Stimulated activated CD4-positive, alpha-beta T cell treated with anti-CD3 and anti-CD28 coated beads, Interleukin-1b, Interleukin-23, amount 100 ng/mL, for 24 hours (primary cell): ENCODE measurements at regions not wholly inside any gene's neighbourhood (a gene's known extent, or its start where the extent isn't known, plus 50 kb on each side); places are given as distances from the start of the nearest gene placed in this dataset.

Experiments used
- DNase-seq, 4 experiments: peaks; one replicate each; pipeline ENCODE4 v3.0.0-alpha.2; 2020; ENCODE audit warnings: low read depth in 4 of 4, low spot score in 1 of 4

DNA sequence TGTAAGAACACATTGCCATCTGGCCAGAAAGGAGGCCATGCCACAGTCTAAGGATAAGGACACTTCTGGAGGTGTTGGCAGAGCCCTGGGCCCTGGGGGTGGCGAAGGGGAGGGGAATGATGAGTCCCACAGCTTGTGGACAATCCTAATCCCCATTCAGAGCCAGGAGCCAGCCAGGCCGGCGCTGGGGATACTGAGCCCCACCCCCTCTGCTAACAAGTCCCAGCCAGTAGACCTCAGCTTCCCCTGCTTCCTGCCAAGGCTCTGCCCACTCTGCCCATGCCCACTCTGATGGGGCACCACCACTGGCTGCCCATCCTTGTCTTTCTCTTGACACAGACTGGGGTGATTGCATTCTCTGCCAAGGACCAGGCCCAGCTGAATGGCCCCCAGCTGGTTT lies 71.9 kb downstream of the NAV1 start:
- no peak for DNase-seq

DNA sequence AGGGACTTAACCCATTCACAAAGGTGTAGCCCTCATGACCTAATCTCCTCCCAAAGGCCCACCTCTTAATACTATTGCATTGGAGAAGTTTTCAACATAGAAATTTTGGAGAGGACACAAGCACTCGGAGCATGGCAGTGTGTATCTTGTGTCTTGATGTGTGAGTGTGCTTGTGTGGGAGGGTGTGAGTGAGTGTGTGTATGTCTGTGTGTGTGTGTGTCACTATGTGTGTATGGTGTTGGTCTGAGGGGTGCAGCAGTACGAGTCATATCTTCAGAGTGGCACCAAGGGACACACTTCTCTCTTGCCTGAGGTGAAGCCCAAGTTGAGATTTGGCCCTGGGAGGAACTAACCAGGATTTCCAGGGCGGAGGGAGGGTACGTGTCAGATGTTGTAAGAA lies 73.7 kb downstream of the NAV1 start:
- no peak for DNase-seq

DNA sequence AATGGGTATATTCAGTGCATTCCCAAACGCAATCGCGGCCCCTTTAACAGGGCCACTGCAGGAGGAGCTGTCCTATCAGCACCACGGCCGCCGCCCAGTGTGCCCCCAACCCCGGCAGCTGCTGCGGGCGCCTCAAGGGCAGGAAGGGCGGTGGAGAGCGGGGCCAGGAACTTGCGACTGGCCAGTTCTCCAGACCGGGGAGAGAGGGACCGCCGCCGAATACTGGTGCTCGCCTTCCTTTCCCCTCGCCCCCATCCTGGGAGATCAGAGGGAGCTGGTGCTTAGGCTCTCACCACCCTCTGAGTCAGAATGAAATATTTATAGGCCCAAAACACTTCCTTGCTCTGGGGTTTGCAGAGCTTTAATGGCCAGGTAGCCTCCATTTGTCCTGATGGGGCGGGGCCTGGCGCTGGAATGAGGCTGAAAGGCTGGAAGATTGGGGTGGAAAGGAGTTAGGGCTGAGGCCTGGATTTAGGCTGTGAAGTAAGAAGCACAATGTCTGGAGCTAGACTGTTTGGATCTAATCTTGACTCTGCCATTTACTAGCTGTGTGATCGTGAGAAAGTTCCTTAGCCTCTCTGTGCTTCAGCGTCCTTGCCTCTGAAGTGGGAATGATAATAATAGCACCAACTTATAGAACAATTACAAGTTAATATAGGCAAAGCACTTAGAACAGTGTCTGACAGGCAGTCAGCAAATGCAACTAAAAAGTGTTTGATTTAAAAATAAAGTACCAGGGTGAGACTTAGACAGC lies 75.5 kb downstream of the NAV1 start:
- no peak for DNase-seq

DNA sequence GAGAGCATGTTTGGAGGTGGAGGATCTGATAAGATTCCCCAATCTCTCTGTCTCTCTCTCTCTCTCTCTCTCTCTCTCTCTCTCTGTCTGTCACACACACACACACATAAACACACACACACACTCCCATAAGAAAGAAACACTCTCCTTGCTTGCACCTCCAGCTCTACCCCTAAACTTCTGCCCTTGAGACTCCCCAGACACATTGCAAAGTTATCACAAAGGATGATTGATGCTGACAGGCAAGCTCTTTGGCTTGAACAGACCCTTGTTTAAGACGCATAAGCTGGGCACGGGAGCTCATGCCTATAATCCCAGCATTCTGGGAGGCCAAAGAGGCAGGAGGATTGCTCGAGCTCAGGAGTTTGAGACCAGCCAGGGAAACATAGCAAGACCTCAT lies 78.2 kb downstream of the NAV1 start:
- no peak for DNase-seq

DNA sequence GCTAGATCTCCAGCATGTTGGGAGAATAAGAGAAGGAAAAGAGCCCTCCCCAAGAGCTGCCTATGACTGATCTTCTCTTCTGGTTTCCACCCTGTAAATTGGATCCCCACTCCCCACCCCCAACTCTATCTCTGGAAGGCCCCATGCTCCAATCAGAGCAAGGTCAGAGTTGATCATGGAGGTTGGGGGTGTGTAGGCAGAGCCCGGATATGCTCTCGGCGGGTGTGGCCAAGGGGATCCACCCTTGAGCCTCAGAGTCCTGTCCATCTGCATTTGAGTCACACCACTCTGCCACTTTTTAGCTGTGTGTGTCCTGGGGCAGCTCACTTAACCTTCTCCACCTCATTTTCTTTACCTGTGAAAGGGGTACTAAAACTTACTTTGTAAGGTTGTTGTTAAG lies 79.5 kb downstream of the NAV1 start:
- DNase-seq = no peak

DNA sequence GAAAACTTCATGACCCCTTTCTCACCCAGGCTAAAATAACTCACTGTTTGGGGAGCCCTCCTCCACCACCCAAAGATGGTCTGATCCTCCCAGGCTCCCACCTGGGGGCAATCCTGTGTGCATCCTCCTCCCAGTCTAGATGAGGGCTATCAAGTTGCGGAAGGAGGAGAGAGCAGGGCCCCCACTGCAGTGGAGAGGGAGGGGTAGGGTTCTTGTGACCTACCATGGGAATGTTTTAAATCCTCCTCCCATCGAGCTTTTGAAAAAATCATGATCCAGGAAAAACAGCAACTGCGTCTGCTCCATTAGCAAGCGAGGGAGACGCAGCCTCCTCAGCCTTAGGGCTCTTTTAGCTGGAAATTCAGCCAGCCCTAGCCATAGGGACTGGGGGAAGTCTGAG lies 80.0 kb downstream of the NAV1 start:
- no peak for DNase-seq

DNA sequence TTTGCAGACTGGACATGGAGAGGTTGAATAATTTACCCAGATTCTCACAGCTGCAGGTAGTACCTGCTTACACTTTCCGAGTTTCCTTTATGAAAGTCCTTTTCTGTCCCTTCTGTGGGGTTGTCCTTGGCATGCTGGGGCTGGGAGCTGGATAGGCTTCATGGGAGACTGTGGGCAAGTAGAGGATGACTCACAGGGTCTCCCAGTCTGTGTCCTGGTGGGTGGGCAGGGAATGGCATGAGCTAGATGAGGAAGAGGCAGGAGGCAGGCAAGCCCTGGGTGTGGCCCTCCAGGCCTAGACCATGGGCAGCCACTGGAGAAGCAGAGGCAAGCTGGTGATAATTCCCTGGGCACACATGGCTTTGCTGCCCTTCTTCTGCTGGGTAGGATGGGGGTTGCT lies 80.6 kb downstream of the NAV1 start:
- DNase-seq = no peak

DNA sequence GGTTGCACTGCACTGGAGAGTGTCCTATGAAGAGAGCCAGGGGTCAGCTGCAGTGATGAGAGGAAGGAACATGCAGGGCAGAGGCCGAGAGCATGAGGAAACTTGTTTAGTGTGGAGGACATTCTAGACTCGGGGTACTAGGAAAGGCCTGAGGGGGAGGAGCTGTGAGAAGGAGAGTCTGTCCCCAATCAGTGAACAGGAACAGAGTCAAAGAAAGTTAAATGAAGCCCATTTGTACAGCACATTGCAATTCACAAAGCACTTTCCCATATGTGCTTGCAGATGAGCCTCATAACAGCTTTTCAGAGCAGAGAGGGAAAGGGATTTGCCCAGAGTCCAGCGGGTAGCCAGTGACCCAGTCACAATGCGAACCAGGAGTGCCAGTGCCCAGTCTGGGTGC lies 83.4 kb downstream of the NAV1 start:
- no peak for DNase-seq

DNA sequence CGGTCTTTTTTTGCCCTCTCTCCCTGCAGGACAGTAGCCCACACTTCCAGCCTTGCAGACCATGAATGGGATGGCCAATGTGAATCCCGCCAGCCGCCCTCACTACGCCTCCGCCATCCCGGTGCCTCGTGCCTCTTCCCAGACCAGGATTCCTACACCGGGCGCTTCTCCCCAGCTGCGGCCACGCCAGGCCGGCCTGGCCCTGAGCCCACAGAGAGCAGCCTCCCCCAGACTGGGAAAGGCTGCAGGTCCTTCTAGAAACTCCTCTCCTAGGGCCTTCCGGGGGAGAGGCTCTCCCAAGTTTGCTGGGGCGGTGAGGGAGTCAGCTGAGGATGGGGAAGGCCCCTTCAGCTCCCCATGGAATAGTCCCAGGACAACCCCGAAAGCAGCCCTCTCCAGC lies 83.9 kb downstream of the NAV1 start:
- no peak for DNase-seq

DNA sequence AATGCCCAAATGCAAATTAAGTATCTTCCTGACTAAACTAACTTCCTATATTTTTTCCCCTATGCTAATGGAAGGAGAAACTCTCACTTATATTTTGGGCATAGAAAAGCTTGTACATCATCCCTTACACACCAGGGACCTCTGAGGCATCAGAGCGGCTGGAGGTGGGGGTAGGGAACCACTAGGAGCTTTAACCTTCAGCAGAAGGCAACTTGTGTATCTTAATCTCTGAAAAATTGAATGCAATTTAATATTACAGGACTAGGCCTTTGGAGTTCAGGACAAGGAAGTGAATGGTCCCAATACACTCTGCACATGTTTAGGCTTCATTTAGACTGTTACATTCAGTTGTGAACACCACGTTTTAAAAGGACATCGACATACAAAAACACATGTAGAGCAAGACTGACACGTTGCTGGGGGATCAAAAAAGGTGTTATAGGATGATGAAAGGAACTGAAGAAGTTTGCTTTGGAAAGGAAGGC lies 85.9 kb downstream of the NAV1 start:
- DNase-seq = no peak

DNA sequence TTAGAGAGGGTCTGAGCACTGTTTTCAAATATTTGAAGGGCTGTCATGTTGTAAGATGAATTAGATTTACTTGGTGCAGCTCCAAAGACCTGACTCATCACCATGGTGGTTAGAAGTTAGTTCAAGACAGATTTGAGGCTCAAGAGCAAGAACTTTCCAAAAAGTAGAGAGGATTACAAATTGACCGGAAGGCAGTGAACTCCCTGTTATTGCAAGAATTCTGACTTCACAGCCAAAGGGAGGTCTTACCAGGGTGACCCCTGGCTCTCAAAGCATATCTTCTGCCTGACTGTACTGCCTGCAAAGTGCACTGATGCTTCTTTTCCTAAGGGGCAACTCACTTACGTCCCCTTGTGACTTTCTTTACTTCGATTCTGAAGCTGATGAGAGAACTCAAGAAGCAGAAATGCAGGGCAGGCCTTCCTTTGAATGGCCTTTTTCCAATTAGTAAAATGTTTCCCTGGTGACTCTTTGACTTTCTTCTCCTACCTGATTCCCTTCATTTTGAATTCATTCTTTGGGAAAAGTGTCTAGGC lies 86.4 kb downstream of the NAV1 start:
- DNase-seq = no peak

DNA sequence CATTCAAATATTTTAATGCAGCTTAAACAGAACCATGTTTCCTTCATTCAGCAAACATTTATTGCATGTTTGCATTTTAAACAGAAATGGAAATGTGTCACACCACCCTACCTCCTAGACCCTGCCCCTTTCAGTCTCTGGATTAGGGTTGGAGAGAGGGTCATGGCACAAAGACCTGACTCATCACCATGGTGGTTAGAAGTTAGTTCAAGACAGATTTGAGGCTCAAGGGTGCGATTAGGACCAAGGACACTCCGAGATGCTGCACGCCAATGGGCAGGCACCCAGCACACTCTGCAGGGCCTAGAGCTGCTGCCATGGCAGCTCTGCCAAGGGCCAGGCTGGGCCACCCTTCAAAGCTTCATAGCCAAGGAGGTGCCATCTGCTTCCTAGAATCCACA lies 86.9 kb downstream of the NAV1 start:
- DNase-seq = no peak

DNA sequence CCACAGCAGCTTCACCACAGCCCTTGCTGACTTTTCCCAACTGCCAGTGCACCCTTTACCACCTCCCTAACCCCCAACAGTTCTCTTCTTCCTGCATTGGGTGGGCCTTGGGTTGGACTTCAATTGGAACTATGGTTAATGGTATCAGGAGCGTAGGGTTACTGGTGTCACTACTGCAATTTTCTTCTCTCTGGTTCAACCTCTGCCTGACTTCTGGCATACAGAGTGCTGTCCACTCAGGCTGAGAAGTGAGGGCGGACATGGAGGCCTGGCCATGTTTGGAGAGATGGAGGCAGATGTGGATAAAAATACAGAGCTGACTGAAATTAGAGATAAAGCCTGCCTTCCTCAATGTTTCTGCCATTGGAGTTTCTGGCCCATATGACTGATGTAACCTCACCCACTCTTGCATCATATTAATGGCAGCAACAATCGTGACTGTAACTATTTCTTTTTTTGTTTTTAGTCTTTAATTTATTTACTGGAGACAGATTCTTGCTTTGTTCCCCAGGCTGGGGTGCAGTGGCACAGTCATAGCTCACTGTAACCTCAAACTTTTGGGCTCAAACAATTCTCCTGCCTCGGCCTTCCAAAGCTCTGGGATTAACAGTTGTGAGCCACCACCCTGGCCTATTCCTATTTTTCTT lies 87.8 kb downstream of the NAV1 start:
- no peak for DNase-seq

DNA sequence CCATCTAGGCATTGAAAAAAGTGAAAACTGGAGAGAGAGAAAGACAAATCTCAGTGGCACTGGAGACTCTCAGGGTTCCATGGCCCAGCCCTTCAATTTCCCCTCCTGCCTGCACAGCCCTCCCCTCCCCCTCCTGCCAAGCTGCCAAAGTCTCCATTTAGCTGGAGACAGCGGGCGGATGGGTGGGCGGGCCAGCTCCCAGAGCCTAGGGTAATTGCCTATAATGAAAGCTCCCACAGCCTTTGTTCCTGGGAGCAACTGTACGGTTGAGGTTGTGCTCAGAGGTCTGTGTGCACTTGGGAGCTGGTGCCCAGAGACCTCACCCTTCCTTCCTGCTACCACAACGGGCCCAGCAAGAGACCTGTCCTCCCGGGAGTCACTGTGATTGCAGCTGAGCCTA lies 89.6 kb downstream of the NAV1 start:
- no peak for DNase-seq

DNA sequence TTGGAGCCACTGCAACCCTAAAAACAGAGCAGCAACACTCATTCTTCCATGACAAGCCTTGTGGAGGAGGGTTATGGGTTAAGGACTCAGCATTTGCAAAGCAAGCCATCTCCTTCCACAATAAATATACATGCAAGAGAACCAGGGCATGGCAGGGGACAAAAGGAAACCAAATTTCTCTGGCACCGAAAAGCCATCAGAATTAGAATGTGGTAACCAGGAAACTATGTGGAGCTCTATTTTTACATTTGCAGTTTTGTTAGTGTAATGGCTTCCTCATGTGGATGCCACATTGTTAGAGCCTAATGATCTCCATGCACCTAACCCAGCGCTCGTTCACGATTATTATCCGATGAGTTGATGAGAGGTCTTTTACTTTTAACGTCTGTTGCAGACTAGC lies 91.7 kb downstream of the NAV1 start:
- DNase-seq = no peak

DNA sequence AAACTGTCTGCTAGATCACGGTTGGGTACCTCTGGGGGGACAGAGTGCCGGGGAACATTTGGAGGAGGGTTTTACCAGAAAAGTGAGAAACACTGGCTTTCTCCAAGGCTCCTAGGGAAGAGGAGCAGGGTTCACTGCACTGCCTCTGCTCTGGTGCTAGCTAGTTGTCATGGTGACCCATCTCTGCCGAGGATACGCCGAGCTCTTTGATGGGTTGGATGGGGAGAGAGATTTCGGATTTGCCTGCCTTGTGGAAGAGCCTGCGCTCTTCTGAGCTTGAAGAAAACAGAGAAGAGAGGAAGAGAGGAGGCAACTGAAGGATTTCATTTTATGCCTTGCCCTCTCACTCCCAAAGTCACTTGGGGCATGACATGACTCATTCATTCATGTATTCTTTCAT lies 92.1 kb downstream of the NAV1 start:
- DNase-seq = no peak

DNA sequence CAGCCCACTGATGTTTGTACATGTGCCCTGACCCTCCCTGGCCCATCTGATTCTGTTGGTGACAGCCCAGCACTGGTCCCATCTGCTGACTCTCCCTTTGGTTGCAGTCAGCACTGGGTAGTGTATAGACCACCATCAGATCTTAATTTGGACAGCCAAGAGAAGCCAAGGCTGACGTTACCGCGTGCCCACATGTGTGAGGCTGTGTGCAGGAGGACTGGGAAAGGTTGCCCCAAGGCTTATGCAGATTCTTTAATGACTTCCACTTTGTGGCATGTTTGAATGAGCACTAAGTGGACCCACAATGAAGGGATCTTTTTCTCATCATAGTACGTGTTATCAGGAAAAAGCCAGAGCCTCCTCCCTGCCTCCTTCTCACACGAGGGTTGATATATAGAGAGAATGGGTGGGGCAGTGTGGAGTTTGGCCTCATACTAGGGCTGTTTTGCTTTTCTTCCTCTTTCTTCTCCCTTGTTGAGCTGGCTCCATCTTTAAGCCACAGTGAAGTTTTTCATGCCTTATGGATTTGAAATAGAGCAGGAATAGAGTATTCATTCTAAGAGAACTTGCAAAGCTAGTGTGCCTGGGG lies 93.5 kb downstream of the NAV1 start:
- DNase-seq = no peak

DNA sequence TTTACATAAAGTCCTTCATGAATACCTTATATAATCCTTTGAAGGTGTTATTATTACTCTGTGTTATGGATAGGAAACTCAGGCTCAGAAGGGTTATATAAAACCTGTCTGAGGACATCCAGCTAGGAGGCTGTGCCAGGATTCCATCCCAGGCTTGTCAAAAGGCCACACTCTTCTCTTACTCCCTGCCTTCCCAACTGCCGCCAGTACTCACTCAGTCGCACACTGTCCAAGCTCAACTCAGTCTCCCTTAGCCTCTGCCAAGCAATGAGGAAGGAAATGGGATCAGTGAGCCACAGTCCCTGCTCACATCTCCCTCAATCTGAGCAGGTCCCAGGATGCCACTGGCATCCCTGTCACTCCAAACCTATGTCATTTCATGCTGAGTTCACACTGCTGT lies 94.4 kb downstream of the NAV1 start:
- no peak for DNase-seq

DNA sequence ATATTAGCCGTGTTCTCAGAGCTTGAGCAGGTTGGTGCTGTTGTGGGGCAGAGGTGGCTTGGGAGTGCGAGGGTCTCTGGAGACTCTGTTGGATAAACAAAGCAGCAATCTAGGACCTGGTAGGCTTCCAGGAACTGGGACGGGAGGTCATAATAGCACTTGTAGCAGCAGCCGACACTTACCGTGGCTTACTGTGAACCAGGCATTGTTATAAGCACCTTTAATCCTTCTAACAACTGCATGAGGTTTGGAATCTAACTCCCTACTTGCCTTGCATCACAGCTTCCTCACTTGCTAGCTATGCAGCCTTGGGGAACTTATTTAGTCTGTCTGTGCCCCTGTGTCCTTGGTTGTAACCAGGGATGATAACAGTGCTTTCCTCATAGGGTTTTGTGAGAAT lies 94.9 kb downstream of the NAV1 start:
- DNase-seq = no peak

DNA sequence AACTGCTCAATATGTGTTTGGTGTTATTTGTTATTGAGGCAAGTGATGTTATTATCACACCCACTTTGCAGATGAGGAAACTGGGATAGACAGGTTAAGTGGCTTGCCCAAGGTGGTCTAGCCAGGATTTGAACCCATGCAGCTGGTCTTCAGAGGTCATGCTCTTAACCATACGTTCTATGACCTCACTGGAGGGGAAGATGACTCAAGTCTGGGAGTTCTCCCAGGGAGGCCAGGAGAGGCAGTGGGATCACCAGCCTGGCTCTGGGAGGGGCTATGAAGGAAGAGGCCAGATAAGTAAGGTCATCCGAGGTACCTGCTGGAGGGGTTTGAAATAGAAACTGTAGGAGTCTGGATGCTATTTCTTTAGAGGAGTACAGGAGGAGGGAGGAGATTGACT lies 95.3 kb downstream of the NAV1 start:
- DNase-seq = no peak

DNA sequence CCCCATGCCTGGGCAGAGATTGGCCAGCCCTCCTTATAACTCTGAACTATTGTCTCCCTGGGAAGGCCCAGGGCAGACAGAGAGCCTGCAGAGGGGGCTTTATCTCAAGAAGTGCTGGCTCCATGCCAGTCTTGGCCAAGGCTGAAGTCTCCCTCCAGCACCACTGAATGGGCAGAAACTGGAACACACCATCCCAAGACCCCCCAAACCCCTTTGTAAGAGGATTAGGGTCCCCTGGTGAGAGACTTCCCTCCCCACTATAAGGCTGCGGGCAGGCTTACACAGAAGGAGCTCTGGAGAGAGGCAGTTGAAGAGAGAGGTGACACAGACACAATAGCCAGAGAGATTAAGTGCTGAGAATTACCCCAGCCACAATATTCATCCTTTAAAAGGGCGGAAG lies 97.2 kb downstream of the NAV1 start:
- DNase-seq = no peak

DNA sequence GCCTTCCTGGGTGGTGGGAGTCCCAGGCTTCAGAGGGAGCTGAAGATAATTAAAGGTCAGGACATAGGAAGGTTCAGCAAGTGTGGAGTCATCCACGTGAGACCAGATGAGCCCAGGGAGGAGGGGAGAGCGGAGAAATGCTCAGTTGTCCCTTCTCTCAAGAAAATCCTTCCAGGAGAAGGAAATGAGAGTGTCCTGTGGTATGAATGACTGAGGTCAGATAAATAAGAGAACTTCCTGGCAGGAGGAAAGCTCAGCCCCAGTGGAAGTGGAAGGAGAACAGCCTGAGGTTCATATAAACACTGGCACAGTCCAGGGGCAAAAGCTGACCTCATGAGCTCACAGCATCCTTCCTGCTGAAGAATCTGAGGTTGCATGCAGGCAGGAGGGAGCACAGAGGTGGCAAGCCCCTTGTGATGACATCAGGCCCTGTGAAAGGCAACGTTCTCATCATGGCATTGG lies 97.6 kb downstream of the NAV1 start:
- DNase-seq = no peak
